HAP-1 (cell line): ENCODE measurements at regions not wholly inside any gene's neighbourhood (a gene's known extent, or its start where the extent isn't known, plus 50 kb on each side); places are given as distances from the start of the nearest gene placed in this dataset.
"Not testable (repeated sequence)": the region's sequence is repeated elsewhere in the genome, so short reads cannot be mapped to it uniquely, and the experiment has no call there.

Source experiments
- DNase-seq, 2 experiments: peaks; one replicate each; pipeline ENCODE4 v3.0.0-alpha.2; 2016 to 2020; ENCODE audit warnings: low spot score in 2 of 2
- H3K27me3 ChIP-seq: fragments of 250-450 bp; sonication (Bioruptor Pico); 2 replicates; pipeline ENCODE4 v1.5.1; 2020; ENCODE audit warnings: low read depth, mild to moderate bottlenecking, moderate library complexity
- H3K36me3 ChIP-seq: fragments of 250-450 bp; sonication (Bioruptor Pico); replicated peaks from 2 replicates; pipeline ENCODE4 v1.5.1; 2020; ENCODE audit warnings: mild to moderate bottlenecking
- H3K4me1 ChIP-seq: fragments of 250-450 bp; sonication (Bioruptor Pico); 2 replicates; pipeline ENCODE4 v1.5.1; 2020; ENCODE audit warnings: mild to moderate bottlenecking
- H3K4me3 ChIP-seq: fragments of 250-450 bp; sonication (Bioruptor Pico); 2 replicates; pipeline ENCODE4 v1.5.1; 2020; ENCODE audit warnings: mild to moderate bottlenecking, moderate library complexity
- H3K9me3 ChIP-seq: fragments of 250-450 bp; sonication (Bioruptor Pico); 2 replicates; pipeline ENCODE4 v1.5.1; 2020; ENCODE audit warnings: mild to moderate bottlenecking, moderate library complexity
- in situ Hi-C: fragments of 300-500 bp; cut with MboI; formaldehyde crosslinking; loops from 3 replicates; pipeline ENCODE4 v1.14.3; 2020; ENCODE audit warnings: low sequenced_read_pairs, inconsistent platforms, mixed read lengths

- in situ Hi-C loops, result no loop called here
- peak in 1 of 2 experiments; percentile 10 for DNase-seq
- Histone ChIP-seq H3K4me1 (peaks cover 5% of the 10 kb centered on the region; the same call in 1 of the 2 replicates), H3K27me3 (no peaks in the 10 kb centered on the region), H3K36me3 (no peaks in the 10 kb centered on the region), H3K9me3 (no peaks in the 10 kb centered on the region), H3K4me3 (no peak overlapping the region)
Measured at GRCh38 chr12:94916663-94917062, 86.8 kb downstream of the NDUFA12 start.

GRCh38 chr12:94909663-94910062, 93.8 kb downstream of the NDUFA12 start:
- DNase-seq, result no peak
- in situ Hi-C loops, result no loop called here
- Histone ChIP-seq H3K27me3 (no peaks in the 10 kb centered on the region), H3K9me3 (0 out of 2 replicates have a peak, but pooled peaks cover 6% of the 10 kb centered on the region), H3K36me3 (no peaks in the 10 kb centered on the region), H3K4me3 (no peak overlapping the region), H3K4me1 (no peaks in the 10 kb centered on the region)

- H3K9me3 ChIP-seq, DNase-seq, H3K4me1 ChIP-seq, H3K4me3 ChIP-seq, H3K27me3 ChIP-seq, H3K36me3 ChIP-seq, in situ Hi-C loops: not testable (repeated sequence)
Measured at GRCh38 chr12:94905749-94906148, 97.7 kb downstream of the NDUFA12 start.

DNA sequence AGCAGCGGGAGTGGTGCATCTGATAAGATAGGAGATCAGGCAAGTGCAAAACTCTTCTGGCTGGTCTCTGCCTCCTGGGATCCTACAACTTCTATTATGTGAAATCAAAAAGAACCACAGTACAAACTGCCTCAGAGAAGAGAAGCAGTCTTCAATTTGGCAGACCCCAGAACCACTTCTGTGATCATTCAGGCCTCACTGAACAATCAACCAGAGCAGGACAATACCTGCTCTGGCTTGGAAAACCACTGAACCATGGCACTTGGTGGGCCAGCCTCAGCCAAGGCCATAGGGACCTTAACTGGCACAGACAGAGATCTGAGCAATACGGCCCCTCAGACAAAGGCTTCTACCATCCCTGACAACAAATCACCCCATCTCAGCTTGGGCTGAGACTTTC, 103.0 kb downstream of the NDUFA12 start:
- Histone ChIP-seq H3K9me3 (no peaks in the 10 kb centered on the region), H3K36me3 (no peaks in the 10 kb centered on the region), H3K4me1 (no peaks in the 10 kb centered on the region), H3K27me3 (no peaks in the 10 kb centered on the region; the same call in 1 of the 2 replicates), H3K4me3 (no peak overlapping the region)
- no peak for DNase-seq
- in situ Hi-C loops, result no loop called here

DNA sequence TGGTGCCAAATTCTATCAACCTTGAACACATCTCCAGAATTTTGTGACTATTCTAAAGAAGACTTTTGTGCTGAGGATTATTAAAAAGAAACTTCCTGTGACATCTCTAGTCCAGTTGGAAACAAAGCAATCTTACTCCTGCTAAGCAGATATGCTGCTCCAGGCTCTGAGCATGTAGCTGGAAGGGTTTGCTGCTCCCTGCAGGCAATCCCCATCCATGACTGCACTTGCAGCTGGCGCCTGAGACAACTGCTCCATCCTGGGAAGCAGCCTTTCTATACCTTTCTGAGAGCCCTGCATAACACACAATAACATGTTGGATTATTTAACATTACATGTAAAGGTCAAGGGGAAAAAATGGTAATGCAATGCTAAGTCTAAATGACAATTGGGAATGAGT, 105.1 kb downstream of the NDUFA12 start:
- H3K9me3 ChIP-seq, result no peaks in the 10 kb centered on the region
- in situ Hi-C loops, result no loop called here
- no peaks in the 10 kb centered on the region for H3K36me3 ChIP-seq
- no peaks in the 10 kb centered on the region for H3K4me1 ChIP-seq
- H3K27me3 ChIP-seq, result no peaks in the 10 kb centered on the region; the same call in 1 of the 2 replicates
- peak in 1 of 2 experiments; percentile 23 for DNase-seq
- no peak overlapping the region for H3K4me3 ChIP-seq

DNA sequence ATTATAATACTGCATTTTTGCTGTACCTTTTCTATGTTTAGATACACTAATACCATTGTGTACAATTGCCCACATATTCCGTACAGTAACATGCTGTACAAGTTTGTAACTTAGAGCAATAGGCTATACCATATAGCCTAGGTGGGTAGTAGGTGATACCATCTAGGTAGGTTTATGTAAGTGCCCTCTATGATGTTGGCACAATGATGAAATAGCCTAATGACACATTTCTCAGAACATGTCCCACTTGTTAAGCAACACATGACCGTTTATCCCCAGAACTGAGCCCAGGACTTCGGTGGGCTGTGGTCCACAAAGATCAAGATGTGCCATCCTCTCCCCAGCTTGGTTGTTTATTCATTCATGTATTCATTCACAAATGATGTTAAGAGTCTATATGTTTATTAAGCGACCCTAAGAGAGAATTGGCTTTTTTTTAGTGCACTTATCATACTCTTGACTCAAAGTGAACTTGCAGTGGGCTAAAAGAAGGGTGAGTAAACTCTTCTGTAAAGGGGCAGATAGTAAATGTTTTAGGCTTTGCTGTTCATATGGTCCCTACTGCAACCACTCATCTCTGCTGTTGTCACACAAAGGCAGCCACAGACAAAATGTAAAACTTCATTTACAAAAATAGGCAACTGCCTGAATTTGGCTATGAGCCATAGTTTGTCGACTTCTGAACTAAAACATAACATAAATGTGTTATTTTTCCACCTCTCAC, 110.8 kb downstream of the NDUFA12 start:
- no peak for DNase-seq
- in situ Hi-C loops, result no loop called here
- Histone ChIP-seq H3K4me3 (no peak overlapping the region), H3K4me1 (peaks cover 9% of the 10 kb centered on the region), H3K27me3 (no peaks in the 10 kb centered on the region), H3K9me3 (no peaks in the 10 kb centered on the region), H3K36me3 (no peaks in the 10 kb centered on the region)

DNA sequence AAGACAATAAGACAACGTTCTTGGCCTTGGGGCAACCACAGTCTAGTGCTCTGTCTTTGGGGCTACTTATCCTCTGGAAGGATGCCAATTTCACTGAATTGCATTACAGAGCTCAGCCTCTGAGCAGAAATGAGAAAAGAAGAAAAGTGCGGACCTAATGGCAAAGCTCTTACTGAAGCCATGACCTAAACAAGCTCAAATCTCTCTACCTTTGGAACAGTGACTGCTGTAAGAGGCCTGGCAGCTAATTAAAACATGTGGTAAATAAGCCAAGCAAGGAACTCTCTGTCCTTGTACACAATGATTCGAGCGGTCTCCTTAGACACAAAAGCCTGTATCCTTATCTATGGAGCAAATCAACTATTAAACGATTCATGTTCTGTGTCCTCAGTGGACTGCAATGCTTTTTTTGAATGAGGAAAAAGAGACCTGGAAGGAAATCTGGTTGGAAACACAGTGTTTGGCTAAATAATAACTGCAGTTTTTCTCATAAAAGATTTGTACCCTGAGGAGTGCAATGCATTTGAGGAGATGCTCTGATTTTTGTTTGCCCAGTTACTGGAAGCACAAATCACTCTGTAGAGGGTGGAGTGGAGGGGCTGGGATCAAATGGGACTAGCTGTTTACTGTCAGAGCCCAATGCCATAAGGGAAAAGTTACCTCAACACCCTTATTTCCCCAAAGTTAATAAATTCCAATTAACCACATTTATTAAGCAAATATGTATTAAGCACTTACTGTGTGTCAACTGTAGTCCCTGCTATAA, 113.9 kb downstream of the NDUFA12 start:
- no peak overlapping the region for H3K4me3 ChIP-seq
- H3K4me1 ChIP-seq, result peaks cover 9% of the 10 kb centered on the region
- no peaks in the 10 kb centered on the region for H3K27me3 ChIP-seq
- no peaks in the 10 kb centered on the region for H3K36me3 ChIP-seq
- peak; percentile 19 to 66 for DNase-seq
- in situ Hi-C loops, result no loop called here
- no peaks in the 10 kb centered on the region for H3K9me3 ChIP-seq

DNA sequence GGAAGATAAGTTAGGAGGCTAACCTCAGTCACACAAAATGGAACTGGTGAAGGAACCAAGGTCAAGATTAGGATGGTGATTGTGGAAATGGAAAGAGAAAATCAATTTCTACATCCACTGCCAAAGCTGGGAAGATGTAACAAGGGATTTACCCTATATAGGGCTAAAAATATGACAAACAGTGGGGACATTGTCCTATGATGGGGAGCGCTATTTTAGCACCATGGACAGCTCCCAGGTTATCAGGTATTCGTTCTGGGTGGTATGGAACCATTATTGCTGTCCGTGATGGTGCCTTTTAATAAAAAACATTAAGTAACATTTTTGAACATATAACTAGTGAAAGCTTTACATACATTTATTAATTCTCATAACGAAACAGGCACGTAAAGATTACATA, 124.0 kb downstream of the NDUFA12 start:
- Histone ChIP-seq H3K4me3 (no peak overlapping the region), H3K4me1 (no peaks in the 10 kb centered on the region), H3K27me3 (no peaks in the 10 kb centered on the region), H3K9me3 (no peaks in the 10 kb centered on the region), H3K36me3 (no peaks in the 10 kb centered on the region)
- DNase-seq, result peak in 1 of 2 experiments; percentile 44
- in situ Hi-C loops, result loop anchor here (10.0 kb wide), 2 partner anchors 105 to 335 kb away; no protein-coding TSS in a partner anchor

DNA sequence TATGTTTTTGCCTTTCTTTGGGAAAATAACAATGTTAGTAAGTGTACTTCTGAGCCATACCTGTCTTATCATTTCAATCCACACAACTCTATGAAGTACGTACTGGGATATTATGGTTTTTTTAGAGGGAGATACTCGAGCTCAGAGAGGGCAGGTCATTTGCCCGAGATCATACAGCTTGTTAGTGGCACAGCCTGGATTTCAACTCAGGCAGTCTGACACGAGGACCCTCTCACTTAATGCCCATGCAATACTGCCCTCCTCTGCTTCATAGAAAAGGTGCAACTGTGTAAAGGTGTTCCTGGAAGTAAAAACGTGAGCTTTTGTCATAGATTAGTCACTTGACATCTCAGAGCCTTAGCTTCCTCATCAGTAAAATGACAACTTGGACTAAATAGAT, 128.0 kb downstream of the NDUFA12 start:
- Histone ChIP-seq H3K9me3 (no peaks in the 10 kb centered on the region), H3K4me1 (peaks cover 14% of the 10 kb centered on the region), H3K27me3 (no peaks in the 10 kb centered on the region), H3K4me3 (no peak overlapping the region), H3K36me3 (no peaks in the 10 kb centered on the region)
- in situ Hi-C loops, result loop anchor here (10.0 kb wide), 2 partner anchors 101 to 331 kb away; no protein-coding TSS in a partner anchor
- DNase-seq, result peak; percentile 61 to 71

DNA sequence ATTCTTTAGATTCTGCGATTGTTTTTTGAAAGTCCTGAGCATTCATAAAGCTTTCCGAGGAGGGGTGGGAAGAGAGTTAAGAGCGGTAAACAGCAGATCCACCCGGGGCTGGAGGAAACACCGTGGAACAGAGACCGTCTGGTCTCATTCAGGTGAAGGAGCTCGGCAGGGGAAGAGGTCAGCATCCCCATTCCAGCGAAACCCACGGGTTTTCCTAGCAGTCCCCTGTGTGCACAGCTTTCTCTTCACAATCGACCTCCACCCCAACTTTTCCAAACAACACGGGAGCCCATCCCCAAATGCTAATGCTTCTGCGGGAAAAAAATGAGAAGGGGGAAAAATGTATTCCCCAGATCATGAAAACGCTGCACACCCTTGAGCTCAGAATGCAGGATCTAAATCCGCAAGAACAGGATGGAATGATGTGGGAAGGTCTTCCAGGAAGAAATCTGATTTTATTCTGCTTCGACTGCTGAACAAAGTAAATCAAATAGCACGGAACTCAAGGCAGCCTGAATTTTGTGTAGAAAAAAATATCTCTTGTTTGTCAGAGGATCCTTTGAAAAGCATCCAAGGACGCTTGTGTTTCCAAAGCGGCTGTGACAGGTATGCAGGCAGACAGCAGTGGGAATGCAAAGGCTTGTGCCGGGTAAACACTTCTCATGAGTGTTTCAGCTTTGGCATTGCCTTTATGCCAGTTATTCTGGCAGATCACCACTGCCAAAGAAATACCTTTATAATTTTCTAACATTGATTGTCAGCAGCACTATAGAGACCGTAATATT, 128.8 kb downstream of the NDUFA12 start:
- no peak overlapping the region for H3K4me3 ChIP-seq
- H3K27me3 ChIP-seq, result no peaks in the 10 kb centered on the region
- H3K9me3 ChIP-seq, result no peaks in the 10 kb centered on the region
- no peaks in the 10 kb centered on the region for H3K36me3 ChIP-seq
- DNase-seq, result no peak
- H3K4me1 ChIP-seq, result peaks cover 14% of the 10 kb centered on the region
- in situ Hi-C loops, result loop anchor here (10.0 kb wide), 2 partner anchors 100 to 330 kb away; no protein-coding TSS in a partner anchor

- Histone ChIP-seq H3K9me3 (no peaks in the 10 kb centered on the region), H3K4me1 (peaks cover 14% of the 10 kb centered on the region), H3K4me3 (peak overlapping the region; percentile 55), H3K27me3 (no peaks in the 10 kb centered on the region), H3K36me3 (no peaks in the 10 kb centered on the region)
- DNase-seq, result no peak
- in situ Hi-C loops, result loop anchor here (10.0 kb wide), 2 partner anchors 99 to 329 kb away; no protein-coding TSS in a partner anchor
Measured at GRCh38 chr12:94873734-94874517, 129.6 kb downstream of the NDUFA12 start.

- Histone ChIP-seq H3K27me3 (no peaks in the 10 kb centered on the region), H3K4me3 (peak overlapping the region; percentile 55)
- in situ Hi-C loops, result loop anchor here (10.0 kb wide), 2 partner anchors 98 to 328 kb away; no protein-coding TSS in a partner anchor
Measured at GRCh38 chr12:94872971-94873733, 130.3 kb downstream of the NDUFA12 start.

More at GRCh38 chr12:94872971-94873733, 130.3 kb downstream of the NDUFA12 start:
- H3K4me1 ChIP-seq, result peaks cover 14% of the 10 kb centered on the region
- no peaks in the 10 kb centered on the region for H3K36me3 ChIP-seq
- no peaks in the 10 kb centered on the region for H3K9me3 ChIP-seq
- DNase-seq, result peak; percentile 46 to 72
